ENCODE measurements at regions not wholly inside any gene's neighbourhood (a gene's known extent, or its start where the extent isn't known, plus 50 kb on each side); places are given as distances from the start of the nearest gene placed in this dataset.
"Not testable (repeated sequence)": the region's sequence is repeated elsewhere in the genome, so short reads cannot be mapped to it uniquely, and the experiment has no call there.

DNA sequence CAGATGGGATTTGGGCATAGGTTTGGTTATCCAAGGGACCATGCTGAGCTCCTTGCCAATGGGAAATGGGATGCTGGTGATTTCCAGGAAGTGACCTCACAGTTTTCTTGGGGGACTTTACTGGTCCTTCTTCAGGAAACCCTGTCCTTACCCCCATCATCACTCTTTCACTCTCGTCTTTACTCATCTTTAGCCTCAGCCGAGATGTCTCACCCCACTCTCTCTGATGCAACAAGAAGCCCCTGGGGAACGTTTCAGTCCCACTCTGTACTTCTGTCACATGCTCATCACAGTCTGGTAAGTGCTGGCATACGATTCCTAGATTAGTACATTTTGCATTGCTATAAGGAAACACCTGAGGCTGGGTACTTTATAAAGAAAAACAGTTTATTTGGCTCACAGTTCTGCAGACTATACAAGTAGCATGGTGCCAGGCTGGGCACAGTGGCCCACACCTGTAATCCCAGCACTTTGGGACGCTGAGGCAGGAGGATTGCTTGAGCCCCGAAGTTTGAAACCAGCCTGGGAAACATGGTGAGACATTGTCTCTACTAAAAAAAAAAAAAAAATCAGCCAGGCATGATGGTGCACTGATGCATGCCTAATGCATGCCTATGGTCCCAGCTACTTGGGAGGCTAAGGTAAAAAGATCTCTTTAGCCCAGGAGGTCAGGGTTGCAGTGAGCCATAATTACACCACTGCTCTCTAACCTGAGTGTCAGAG is 63.5 kb upstream of the VKORC1L1 start:
- TF ChIP-seq GATA1 (IDR thresholded peaks at IDR 0.05; ENCODE audit: low read depth, low read length) (no peak), POLR2A (IDR thresholded peaks at IDR 0.05; ENCODE audit: low read length) (no peak)
- no peak for DNase-seq

GRCh38 chr7:65809982-65810288 is 62.9 kb upstream of the VKORC1L1 start:
- no peak for DNase-seq
- TF ChIP-seq POLR2A (IDR thresholded peaks at IDR 0.05; ENCODE audit: low read length) (no peak), GATA1 (IDR thresholded peaks at IDR 0.05; ENCODE audit: low read depth, low read length) (no peak)

DNA sequence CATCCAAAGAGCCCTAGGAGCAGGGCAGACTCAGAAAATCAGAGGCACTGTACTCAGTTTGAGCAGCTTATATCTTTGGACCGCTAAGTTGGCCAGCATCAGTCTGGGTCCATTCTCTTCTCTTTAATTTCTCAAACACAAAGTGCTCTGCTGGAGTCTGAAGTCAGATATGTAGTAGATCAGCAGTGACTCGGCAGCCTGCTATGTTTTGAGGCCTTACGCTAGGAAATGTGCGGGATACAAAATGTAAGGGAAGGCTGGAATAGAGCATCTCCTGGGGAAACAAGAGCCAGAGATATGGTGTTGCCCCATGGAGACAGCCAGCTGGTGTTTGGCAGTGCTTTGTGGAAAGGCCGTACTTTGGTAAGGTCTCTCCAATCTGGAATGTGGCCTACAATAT is 60.6 kb upstream of the VKORC1L1 start:
- no peak for DNase-seq
- TF ChIP-seq GATA1 (IDR thresholded peaks at IDR 0.05; ENCODE audit: low read depth, low read length) (no peak), POLR2A (IDR thresholded peaks at IDR 0.05; ENCODE audit: low read length) (no peak)

GRCh38 chr7:65814556-65815167 is 58.2 kb upstream of the VKORC1L1 start:
- DNase-seq: not testable (repeated sequence)

DNA sequence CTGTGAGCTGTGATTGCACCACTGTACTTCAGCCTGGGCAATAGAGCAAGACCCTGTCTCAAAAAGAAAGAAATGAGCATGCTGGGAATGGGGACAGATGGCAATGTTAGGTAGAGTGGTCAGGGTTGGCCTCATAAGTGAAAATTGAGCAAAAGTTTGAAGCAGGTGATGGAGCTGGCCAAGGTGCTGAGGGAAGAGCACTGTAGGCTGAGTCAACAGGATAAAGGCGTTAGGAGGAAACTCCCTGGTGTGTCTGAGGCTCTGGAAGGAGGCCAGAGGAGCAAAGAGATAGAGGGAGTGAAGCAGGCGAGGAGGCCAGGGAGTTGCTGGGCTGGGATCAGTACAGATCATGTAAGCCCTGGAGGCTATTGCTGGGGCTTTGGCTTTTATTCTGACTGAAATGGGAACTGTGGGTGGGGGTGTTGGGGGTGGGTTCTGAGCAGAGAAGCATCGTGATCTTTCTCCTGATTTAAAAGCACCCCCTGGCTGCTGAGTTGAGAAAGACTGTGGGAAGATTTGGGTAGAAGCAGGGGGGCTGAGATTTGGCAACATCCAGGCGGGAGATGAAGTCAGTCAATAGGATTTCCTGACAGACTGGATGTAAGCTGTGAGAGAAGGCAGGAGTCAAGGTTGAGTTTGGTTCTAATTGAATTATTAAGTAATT is 52.5 kb upstream of the VKORC1L1 start:
- no peak for DNase-seq
- TF ChIP-seq POLR2A (IDR thresholded peaks at IDR 0.05; ENCODE audit: low read length) (no peak), GATA1 (IDR thresholded peaks at IDR 0.05; ENCODE audit: low read depth, low read length) (no peak)
